Hematopoietic multipotent progenitor cell (in vitro differentiated cells): ENCODE measurements at regions not wholly inside any gene's neighbourhood (a gene's known extent, or its start where the extent isn't known, plus 50 kb on each side); places are given as distances from the start of the nearest gene placed in this dataset.

ENCODE experiments used
- DNase-seq, 3 donors: peaks; one replicate each; pipeline ENCODE4 v3.0.0-alpha.2; 2011 to 2015; ENCODE audit warnings: low read depth in 2 of 3, low spot score in 2 of 3

DNA sequence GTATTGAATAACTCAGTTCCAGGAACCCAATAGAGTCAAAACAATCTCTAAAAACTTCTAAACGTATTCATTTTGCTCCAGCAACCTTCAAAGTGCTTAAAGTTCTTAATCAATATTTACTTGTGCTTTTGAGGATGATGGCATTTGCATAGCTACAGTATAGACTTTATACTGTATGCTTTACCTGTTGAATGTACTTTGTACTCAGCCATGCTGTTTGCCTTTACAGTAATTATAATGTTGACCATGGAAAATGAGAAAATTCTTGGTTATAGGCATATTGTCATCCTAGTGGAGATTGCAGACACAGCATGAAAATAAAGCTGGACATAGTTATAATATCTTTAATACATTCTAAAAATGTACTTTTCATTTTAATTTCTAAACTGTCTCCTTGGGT, 762.7 kb upstream of the PHF14 start:
- DNase-seq = no peak

DNA sequence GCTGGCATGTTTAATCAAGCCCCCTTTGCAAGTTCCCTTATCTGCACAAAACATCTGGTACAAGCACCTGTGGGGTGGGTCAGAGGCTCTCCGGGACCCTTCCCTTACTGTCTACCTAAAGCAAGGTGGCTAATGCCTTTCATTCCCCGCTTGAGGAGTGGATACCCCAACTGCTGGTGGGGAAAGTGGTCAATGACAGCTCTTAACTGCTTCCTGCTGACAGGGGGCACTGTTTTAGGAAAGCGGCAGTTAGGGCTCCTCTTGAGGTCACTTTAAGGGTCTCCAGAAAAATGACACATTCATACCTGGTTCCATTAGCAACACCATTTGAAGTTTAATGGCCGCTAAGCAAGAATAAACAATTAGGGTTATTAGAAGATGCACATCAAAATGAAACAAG, 761.8 kb upstream of the PHF14 start:
- DNase-seq = no peak

DNA sequence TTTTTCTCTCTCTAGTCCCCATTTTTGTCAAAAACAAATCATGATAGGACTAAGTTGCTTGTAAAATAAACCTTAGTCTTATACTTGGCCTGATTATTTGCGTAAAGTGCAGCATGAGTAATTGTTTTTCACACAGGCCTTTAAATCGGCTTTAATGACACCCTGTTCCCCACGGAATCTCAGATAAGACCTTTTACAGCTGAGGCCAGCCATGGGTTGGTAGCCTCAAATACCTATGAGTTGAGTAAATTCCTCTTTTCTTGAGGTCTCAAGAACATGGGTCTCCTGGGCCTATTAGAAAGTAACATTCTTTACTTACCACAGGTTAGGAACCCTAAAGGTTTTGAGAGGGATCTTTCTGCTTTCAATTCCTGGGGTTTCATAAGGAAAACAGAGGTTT, 761.0 kb upstream of the PHF14 start:
- DNase-seq = no peak

DNA sequence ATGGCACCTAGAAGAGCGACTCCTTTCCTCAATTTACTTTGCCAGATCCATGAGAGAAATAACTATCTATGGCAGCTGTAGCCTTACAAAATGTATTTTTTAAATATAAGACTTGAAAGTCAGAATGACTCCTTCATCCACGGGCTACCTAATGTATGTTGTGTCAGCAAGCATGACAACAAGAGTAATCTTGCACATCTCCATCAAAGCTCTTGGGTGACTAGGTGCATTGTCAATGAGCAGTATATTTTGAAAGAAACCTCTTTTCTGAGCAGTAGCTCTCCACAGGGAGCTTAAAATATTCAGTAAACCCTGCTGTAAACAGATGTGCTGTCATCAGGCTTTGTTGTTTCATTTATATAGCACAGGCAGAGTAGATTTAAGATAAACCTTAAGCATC, 757.2 kb upstream of the PHF14 start:
- DNase-seq = no peak

DNA sequence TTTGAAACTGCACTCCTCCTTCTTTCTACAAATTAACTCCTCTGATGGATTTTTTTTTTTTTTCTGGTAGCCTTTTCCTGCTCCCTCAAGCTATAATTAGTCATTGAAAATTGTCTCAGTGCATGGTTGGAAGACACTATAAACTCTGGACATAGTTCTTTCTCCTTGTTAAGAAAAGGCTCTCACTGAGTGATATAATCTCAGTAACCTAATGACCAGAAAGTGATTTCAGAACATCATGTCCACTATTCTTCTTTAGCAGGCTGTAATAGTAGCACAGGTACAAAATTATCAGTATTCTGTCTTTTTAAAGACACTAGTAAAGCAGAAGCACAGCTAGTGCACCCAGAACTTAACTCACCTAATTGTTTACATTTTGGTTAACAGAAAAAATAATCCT, 752.6 kb upstream of the PHF14 start:
- no peak for DNase-seq

DNA sequence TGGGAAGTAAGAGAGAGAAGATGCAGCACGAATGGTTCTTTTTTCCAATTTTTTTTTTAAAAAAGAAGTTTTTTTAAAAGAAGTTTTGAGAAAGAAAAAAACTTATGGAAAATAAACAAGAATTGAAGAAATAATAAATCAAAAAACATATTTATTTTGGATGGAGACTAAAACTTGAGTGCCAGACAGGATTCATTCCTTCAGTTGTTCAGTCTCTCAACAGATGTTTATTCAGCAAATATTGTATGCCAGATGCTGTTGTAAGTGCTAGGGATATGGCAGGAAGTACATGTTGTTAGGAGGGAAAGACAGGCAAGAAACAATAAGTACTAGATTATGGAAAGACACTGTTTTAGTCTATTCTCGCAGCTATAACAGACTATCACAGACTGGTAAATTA, 750.7 kb upstream of the PHF14 start:
- DNase-seq = no peak

DNA sequence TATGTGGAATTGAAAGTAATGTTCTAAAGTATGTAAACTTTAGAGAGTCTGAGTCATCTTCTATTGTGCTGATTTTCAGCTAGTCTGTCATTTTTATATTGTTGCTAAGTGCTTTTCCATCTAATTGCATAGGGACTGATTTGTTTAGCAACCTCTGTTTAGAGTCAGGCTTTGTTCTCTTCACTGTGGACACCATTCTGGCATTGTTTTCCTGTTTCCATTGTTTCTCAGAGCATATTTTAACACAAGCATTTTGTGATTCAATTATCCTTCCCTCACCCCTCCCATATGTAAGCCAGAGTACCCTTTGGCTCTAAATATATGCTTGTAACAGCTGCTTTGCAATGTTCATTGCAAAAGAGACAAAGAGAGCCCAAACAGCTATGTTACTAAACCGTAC, 748.4 kb upstream of the PHF14 start:
- no peak for DNase-seq

DNA sequence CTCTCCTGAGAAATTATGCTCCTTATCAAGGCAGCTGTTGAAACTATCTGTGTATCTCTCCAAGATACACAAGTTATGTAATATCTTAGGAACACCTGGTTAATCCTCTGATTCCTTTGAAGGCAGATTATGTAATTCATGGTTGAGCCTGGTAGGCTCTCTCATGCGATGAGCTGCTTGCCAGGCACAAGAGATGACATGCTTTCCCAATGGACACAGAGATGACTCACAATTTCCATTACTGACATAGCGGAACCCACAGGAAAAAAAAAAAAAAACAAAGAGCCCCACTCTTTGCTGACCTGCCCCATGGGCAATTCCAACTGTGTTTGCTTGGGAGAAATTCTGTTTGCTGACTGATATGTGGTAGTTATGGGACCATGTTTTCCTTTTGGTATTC, 736.4 kb upstream of the PHF14 start:
- no peak for DNase-seq

DNA sequence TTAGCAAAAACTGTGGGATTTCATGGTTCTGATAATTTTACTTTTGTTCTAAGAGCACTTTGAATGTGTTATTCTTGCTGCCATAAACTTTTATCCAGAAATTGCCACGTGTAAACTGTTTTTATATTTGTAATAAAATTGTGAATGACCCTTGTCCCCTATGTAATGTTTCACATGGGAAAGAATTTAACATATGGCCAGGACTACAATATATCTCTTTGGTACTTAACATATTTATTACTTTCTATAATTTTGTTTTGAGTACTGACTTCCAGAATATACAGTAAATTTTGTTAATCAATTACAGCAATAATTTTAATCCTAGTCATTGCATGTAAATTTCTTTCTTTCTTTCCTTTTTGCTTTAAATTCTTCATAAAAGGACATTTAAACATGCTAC, 735.0 kb upstream of the PHF14 start:
- no peak for DNase-seq

DNA sequence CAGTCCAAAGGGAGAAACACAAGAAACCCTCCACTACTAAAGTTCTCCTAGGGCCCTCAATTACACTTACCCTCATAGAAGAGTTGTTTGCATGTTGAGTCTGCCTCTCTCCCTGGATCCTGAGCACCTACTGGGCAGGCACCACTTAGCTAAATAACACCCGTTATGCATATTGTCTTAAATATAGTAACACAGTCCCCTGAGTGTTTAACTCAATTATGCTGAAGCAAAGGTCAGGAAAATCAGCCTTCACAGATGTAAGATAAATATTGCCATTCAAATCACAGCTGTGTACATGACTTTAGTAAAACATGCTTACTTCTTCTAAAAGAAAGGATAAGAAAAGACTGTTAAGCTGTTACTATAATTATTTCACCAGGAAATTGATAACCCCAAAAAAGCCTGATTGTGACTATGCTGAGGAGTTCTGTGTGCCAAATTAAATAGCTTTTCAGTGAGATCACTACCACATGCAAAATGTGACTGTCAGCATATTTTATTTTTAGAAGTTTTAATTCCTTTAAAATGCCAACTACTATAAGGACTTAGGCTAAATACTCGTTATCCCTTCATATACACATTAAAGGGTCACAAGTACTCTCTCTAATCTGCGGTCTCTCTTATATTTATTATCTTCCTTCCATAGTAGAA, 733.9 kb upstream of the PHF14 start:
- DNase-seq = no peak

DNA sequence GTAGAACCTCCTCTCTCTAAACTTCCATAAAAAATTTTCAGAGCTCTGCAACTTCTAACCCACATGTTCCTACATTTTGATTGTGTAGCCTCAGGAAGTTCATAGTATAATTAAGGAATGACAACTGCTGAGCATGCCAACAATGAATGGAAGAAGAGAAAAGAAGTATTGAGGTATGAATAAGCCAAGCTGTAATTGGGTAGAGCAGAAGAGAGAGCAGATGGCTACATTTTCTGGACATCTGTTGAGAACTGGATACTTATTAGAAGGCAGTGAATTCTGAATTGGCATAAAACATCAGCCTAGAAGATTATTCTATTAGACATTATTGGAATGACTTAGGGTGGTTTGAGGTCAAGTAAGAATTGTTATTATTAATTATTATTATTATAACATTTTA, 728.3 kb upstream of the PHF14 start:
- no peak for DNase-seq

DNA sequence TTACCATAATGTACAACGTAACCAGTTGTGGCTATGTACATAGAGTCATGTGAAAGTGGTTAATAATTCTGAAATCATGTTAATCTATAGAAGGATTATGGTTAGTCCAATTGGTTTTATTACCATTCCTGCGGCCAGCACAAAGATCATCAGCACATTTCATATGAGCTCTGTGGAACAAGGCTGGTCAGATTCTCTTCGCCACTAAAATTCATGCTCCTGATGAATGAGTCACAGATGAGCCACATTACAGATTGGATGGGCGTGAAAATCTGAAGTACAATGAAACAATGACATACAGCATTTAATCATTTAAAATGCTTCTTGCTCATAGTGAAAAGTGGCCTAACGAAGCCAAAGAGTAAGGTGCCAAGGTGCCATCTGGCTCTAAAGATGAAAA, 716.2 kb upstream of the PHF14 start:
- DNase-seq = no peak

DNA sequence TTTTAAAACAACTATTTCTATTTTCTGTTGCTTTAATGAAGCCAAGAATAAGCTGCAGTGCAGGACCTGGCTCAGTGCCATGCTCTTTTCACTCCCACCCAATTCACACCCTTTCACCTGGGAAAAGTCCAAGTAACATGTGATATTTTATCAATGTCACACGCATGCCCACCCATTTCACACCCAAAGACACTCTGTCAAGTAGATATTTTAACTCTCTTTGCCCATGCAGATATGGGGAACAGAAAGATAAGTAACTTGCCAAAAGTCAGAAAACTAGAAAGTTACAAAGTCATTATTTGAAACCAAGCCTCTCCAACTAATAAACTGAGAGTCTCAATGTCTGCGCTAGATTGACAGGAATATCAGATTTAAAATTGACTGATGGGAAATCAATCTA, 706.7 kb upstream of the PHF14 start:
- no peak for DNase-seq

DNA sequence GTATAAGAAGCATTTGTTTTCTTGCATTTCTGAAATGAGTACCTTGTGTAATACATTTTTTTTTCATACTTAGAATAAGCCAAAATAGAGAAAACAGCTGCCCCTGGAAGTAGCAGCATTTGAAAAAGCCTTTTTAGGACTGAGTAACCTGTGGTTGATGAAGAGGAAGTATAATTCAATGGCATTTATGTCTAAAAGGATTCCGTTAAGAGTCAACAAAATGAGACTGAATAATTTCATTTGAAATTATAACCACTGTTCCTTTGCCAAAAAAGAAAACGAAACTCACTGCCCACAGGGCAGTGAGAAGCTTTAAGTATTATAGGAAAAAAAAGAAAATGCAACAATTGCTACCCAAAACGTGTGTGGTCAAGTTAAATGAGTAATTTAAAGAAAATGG, 705.6 kb upstream of the PHF14 start:
- peak in 1 of 3 donors; percentile 55 for DNase-seq

DNA sequence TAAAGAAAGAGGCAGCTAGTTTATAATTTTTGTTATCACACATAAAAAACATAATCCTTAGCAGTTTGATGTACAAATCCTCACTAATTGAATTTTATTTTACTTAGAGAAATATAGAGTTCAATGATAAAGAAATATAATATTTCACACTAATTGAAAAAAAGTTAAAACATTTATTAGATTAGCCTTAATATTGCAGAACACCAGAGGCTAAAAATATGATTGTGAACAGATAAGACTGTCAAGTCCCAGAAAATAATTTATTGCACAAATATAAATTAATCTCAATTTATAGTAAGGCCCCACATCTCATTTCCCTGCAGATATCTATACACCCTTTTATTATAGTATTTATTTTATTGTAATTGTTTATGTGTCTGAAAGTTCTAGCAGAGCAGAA, 690.8 kb upstream of the PHF14 start:
- DNase-seq = no peak

DNA sequence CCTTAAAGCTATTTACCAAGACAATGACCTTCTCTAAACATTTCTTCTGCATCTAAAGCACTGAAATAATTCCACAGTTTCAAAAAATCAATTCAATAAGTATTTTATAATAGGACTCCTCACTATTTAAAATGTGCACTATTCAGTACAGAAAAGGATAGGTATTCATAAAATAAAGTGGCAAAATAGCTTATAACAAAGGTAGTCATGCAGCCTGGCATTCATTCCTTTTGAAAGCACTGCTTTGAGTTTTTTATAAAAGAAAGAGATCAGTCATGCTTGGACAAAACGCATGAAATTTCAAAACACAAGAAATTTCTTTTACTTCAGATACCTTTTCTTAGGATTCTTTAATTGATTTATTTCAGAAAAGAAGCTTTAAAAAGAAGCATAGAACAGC, 689.7 kb upstream of the PHF14 start:
- no peak for DNase-seq

DNA sequence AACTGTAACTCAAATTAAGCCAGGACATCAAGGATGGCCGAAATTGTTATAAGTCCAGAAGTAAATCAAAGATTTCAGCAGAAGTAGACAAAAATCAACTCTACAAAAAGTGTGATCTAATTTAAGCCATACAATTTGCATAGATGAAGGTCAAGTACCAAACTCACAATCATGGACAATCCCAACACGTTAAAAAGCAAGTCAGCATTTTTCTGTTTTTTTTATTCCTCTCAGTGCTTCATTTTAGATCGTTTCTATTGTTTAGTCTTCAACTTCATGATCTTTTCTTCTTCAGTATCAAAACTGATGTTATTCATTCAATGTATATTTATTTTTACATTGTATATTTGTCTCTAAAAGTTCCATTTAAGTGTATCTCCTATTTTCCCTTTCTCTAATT, 674.3 kb upstream of the PHF14 start:
- no peak for DNase-seq

DNA sequence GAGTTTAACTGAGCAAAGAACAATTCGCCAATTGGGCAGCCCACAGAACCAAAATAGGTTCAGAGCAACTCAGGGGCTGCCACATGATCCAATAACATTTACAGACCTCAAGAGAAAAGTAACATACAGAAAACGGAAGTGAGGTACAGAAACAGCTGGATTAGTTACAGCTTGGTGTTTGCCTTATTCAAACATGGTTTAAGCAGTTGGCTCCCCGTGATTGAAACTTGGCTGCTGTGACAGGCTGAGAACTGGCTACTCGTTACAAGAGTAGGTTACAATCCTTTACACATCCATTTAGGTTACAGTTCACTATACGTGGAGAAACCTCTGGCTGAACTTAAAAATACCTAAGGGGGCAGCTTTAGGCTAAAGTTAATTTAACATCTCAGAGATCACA, 673.1 kb upstream of the PHF14 start:
- DNase-seq = peak in 1 of 3 donors; percentile 34

DNA sequence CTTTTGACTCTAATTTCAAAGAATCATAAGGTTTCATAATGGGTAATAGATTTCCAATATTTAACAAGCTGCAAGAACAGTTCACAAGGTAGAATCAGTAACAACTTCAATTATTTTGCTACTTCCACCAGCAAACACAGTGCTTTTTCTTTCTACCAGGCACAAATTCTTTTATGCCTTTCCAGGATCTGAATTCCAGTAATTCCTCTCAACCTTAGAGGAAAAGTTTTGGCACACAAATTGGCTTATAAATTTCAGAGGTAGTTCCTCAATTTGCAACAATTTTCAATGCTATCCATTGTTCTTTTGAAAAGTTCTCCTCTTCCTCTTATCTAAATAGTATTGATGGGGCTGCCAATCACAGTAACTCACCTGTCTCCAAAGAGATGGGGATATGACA, 665.4 kb upstream of the PHF14 start:
- no peak for DNase-seq

DNA sequence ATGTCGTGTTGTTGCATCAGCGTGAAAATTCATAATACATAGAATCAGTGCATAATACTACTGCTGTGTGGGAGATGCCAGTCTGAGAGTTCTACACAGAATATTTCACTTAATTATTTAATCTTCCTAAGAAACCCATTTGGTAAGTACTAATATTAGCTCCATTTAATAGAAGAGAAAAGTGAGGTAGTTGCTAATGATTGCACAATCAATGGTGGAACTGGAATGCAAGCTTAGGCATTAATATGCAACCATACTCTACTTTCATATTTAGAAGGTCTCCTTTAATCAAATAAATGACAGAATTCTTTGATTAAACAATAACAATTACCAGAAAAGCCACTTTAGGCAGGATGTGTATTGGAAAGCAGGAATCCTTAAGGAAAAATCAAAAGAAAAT, 660.7 kb upstream of the PHF14 start:
- DNase-seq = no peak

DNA sequence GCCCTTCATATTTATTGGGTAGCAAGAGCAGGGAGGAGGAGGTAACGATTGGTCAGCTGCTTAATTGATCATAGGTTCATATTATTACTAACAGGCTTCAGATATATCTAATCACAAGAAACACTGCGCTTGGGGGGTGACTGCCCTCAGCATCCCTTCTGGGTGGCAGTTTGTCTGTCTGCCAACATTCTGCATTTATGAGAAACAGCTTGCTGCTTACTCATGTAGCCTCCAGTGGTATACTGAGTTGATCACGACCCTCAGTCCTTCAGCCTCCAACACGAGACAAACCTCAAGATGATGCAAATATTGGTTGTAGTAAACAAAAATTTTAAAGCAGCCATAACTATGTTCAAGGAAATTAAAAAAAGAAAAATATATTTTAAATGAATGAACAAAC, 657.8 kb upstream of the PHF14 start:
- no peak for DNase-seq

DNA sequence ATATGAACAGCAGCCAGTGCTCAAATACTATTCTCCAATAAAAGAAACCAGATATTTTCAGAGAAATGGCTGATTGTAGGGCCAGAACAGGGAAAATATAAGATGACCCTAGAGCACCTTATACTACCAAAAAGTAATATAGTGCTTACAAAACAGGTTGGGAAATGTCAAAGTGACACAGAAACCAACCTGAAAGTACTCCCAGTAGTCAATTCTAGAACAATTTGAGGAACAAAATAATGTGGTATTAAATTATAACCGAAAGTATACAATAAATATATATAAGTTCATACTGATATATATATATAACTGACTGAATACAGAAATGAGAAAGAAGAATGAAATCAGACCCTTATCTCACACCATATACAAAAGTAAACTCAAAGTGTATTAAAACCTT, 657.2 kb upstream of the PHF14 start:
- no peak for DNase-seq

DNA sequence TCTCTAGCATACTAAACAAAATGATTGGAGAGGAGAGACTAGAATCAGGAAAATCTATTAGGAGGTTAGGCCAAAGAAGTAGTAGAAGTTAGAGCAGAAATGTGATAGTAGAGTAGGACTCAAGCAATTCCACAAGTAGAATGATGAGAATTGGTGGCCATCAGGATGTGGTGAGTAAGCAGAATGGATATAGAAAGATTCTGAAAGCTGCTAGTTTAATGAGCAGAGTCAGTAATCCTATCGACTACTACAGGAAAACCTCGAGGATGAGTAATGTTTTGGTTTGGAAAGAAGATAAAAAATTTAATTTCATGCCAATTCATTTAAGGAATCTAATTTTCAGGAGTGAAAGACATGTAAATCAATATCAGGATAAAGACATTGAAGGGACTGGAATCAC, 648.3 kb upstream of the PHF14 start:
- no peak for DNase-seq

DNA sequence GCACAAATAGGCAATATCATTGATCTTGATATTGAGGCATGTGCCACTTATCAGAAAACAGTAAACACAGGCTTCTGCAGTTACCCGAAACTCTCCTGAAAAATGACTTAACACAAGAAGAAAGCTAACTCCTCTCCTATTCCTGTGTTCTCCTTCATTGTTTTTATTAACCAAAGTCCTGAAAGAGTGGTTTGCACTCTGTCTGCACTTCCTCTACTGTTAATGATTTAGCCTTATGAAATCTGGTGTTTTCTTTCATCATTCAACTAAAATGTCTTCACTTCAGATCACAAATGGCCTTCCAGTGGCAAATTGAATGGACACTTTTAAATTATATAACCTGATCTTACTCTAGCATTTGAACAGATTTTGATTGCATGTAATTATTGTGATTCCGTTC, 630.6 kb upstream of the PHF14 start:
- no peak for DNase-seq
